GM18508 (cell line): ENCODE measurements at regions not wholly inside any gene's neighbourhood (a gene's known extent, or its start where the extent isn't known, plus 50 kb on each side); places are given as distances from the start of the nearest gene placed in this dataset.

Source experiments
- ATAC-seq: cut with Tn5 transposase; IDR thresholded peaks from one replicate; pipeline ENCODE4 v1.9.1; 2021; ENCODE audit warnings: moderate number of reproducible peaks; ENCODE audit not compliant: insufficient read depth, unreplicated experiment

DNA sequence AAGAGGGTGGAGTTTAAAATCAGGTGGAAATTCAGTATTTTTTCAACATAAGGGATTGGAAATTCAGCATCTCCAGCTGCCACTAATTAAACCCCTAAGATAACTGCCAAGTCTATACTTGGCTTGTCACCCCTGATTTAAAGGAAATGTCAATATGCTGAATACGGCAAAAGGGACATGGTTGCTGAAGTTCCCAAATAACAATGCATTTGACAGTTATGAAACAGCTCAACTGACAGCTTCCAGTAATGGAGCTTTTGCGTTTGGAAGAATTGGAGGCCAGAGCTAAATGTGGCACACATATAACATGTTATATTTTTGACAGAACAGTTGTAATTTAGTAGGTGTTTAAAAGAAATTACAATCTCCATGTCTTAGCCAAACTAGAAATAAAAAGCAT lies 1867.9 kb upstream of the LRRTM1 start:
- no peak for ATAC-seq

DNA sequence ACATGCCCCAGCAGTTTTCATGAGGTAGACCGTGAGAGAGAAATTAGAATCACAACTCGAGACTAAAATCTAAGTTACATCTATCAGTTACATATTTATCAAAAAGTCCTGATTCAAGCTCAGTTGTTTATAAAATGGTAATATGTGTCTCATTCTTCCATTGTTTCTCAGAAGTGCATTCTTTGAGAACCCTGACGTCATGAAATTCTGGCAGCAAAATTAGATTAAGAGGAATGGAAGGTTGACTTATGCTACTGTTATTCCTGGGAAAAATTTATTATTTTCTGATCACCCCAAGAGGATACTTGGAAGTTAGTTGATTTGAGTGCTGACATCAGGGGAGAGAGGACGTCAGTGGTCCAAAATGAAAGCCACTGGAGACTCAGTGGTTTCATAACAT lies 1864.8 kb upstream of the LRRTM1 start:
- ATAC-seq = no peak

DNA sequence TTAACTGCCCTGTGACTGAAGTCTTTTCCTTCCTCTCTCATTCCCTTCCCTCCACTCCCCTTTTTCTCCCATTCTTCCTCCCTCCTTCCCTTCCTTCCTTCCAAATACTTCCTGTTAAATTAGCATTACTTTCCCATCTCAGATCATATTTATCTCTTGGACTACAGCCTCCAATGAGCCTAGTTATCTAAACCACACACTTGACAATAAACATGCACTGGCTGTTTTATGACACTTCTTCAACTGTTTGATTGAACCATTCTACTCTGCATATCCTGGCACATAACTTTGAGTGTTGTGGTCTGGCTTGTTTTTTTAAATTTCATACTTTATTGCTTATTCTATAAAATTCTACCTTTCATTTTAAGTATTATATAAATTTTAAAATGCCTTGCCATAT lies 1860.8 kb upstream of the LRRTM1 start:
- ATAC-seq = no peak

DNA sequence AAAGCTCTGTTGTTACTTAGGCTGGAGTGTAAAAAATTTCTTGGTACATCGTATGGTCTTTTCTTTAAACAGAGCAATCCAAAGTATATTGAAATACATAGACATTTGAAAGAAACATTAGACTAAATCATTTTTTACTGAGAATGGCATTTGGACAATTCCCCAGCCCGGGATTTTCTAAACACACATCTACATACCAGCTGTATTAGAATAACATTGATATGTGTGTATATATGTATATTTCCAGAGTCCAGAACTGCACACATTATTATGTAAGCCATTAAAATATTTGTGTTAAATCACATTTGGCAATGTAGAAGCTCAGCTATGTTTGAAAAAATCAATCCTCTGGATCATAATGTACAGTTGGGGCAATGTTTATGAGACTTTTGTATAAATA lies 1853.6 kb upstream of the LRRTM1 start:
- ATAC-seq = no peak

DNA sequence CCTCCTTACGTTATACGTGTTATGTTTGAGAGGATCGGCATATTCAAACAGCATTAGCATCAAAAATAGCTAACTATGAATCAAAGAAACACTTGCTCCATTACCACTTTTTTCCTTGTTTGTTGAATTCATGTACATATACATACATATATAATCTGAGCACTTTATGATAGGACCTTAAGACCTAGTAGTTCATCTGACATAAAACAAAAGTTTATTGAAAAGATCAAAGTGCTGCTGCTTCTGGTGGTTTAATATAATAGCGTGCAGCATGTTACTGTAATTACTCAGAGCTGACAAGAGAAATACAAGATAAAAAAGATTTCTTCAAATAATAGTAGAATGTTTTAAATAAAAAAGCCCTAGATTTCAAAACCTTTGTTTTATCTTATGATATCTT lies 1850.9 kb upstream of the LRRTM1 start:
- no peak for ATAC-seq

DNA sequence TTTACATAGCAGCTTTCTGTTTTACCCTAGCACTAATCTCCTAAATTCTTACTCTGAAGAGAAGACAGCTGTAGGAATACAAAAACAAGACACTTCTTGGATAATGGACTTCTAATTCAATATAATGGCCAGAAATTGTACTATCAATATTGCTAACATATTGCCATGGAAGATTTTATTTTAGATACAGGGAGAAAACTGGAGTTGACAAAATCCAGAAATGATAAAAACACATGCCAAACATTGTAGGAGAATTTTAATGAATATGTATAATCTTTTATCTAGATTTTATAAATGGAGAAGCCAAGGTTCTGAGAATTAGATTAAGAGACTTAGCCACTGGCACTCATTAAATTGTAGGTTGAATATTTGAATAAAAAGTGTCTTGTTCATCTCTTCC lies 1838.8 kb upstream of the LRRTM1 start:
- ATAC-seq = no peak

DNA sequence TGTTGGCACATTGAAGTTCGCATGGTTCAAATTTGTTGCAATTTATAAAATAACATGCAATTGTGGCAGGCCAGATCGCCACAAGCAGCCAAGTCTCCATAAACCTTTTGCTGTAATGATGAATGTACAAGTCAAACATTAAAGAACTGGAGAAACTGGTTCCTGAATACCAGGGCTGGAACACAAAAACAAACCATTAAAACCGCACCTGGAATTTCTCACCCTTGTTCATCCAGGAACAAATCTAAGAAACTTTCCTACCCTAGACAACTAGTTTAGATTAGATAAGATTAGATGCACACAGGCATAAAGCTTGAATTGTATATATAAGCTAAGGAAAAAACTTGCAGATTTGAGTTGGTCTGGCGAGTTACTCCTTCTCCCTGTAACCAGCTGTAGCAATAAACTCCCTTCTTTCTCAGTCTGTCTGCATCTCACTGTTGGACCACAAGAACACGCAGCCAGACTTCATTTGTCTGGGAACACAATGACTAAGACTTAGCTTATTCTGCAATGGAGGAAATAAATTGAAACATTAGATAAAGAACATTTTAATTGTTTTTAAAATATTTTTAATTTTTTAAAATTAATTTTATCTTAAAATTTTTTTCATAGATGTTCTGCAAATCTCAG lies 1835.5 kb upstream of the LRRTM1 start:
- ATAC-seq = no peak

DNA sequence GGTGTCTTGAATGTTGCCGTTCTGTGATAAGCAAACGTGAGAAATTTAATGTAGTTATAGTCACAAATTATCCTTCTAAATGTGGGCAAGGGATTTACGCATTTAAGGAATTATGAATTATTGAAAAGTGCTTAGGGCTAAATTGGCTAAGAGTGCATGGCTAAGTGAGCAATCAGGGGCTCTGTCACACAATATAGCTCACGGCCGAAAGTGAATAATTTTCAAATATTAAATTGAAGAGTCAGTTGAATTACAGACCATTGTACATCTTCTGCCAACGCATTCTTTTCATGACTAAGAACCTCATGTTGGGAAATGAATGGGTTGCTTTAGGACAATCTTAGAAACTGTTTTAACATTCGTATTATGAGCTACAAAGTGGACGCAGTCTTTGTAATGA lies 1832.9 kb upstream of the LRRTM1 start:
- ATAC-seq = no peak

DNA sequence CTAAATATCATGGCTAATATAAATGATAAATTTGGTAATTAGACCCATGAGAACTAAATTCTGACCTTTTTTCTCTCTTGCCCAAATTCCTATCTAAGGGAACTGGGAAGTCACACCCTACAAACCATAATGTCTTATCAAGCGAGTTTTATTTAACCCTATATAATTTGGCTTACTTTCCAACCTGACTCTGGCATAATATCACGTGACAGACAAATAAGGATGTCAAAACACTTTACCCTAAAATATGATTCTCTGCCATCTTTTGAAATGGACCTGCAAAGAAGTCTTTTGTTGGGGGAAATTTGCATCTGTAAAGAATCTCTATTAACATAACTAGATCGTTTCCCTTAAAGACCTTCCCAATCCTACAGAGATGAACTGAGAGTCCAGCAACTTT lies 1823.5 kb upstream of the LRRTM1 start:
- no peak for ATAC-seq

DNA sequence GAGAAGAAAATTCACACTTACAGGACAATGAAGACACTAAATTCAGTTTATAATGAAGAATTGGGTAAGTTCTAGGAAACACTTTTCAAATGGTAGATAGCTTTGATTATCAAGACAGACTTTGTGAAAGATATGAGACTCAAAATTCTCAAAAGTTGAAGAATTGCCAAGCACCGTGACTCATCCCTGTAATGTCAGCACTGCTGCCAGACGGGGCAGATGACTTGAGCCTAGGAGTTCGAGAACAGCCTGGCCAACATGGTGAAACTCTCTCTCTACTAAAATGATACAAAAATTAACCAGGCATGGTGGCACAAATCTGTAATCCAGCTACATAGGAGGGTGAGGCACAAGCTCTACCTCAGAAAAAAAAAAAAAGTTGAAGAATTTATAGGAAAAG lies 1820.1 kb upstream of the LRRTM1 start:
- ATAC-seq = no peak

DNA sequence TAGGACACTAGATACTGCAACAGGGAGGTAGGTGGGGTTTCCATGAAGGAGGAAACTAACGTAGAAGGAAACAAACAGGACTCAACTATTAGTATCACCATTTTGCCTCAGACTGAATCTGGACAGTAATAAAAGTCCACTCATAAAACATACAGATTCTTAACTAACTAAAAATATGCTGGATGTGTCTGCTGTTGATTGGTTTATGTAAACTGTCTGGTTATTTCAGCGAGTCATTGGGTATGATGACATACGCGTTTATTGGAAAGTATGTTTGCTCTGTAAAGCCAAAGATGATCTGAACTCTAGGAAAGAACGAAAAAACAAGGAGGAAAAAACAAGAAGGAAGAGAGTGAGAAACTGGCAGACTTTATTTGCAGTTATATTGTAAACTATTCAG lies 1816.1 kb upstream of the LRRTM1 start:
- no peak for ATAC-seq

DNA sequence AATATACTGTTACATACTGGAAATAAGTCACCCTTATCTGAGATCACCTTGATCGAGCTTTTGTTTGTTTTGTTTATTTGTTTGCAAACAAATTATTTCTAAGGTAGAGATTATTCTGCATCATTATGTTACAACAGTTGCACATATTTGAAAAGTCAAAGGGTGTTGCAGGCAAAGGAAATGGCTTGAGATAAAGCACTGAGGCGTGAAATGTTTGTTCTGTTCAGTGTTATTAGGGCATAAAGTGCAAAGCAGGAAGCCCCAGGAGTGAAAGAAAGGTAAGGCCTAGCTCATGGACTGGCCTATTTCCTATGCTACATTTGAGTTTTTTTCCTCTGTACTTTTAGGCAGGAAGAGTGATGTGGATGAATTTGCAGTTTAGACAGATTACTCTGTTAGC lies 1815.6 kb upstream of the LRRTM1 start:
- ATAC-seq = no peak

DNA sequence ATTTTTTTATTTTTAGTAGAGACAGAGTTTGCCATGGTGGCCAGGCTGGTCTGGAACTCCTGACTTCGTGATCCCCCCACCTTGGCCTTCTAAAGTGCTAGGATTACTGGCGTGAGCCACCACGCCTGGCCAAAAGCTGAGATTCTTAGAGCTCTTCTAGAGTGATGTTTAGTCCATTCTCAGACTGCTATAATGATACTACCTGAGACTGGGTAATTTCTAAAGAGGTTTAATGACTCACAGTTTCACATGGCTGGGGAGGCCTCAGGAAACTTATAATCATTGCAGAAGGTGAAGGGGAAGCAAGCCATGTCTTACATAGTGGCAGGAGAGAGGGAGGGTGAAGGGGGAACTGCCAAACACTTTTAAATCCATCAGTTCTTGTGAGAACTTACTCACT lies 1804.9 kb upstream of the LRRTM1 start:
- no peak for ATAC-seq

DNA sequence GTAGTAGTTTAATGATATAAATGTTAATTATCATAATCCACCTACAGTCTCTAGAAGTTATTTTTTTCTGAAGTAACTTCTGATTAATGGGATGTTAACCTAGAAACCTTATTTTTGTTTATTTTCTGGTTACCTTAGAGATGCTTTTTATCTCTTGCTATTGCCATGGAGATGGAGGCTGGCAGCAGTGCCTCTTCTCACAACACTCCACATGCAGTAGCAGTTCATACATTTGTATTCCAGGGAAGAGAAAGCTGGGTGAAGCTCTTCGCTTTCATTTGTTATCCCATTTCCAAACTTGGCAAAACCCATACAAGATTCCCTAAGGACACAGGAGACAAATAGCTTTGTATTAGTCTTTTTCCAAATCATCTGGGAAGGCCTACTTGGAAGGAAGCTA lies 1794.1 kb upstream of the LRRTM1 start:
- no peak for ATAC-seq

DNA sequence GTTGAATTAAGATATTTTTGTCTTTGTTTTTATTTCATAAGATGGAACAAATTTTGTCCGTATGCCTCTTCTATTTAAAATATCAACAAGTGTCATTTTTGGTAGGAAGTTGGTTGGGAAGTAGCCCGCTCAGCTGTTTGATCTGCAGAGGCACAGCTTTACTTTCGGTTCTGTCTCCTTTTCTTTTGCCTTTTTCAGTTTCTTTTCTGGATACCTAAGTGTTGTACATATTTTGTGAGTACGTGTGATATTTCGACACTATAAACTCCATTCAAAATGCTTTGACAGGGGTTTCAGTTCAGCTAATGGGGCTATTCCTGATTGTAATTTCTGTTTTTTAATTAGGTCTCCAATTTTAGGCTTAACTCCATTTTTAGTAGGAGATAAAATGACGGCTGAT lies 1785.0 kb upstream of the LRRTM1 start:
- ATAC-seq = no peak

DNA sequence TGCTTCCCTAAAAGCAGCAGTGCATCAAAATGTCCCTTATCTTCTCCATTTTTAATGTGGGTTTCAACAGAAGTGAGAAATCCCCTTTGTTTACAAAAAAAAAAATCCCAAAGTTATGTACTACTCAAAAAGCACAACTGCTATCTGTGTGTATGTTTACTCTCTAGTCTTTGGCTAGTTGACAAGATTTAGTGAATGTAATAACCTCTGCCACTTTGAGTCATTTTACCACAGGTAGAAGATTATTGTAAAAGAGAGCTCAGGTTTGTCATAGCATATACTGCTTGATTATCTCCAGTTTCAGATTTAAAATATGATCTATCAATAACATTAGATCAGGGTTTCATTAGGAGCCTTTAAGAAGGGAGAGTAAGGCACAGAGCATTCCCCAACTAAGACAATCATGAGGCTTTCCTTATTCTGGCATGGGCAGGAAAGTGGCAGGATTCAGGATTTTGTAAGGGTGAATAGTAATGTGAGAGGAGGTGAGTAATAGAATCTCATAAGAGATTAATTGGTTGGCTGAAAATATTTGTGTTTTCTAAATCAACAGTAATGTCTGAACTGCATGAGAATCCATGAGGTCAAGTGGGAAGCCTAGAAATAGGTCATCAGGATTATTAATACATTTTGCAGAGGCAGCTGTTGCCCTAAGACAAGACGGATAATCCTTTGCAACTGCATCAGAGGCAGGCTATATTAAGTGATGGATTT lies 1780.3 kb upstream of the LRRTM1 start:
- no peak for ATAC-seq

DNA sequence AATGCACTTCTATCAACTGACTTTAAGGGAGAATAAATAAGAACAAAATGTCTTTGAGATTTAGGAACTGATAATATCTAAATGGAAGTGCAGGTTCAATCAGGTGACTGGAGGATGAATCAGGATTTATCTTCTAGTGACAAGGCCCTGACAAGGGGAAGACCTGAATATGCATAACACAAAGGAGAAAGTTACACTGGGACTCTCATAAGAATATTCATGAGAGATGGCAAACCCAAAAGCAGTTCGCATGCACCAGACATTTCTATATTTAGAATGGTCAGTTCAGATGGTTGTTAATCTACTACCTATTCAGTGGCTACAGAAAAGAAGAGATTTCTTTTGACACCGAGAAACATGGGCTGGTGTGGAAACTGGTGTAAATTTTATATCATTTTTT lies 1771.3 kb upstream of the LRRTM1 start:
- no peak for ATAC-seq

DNA sequence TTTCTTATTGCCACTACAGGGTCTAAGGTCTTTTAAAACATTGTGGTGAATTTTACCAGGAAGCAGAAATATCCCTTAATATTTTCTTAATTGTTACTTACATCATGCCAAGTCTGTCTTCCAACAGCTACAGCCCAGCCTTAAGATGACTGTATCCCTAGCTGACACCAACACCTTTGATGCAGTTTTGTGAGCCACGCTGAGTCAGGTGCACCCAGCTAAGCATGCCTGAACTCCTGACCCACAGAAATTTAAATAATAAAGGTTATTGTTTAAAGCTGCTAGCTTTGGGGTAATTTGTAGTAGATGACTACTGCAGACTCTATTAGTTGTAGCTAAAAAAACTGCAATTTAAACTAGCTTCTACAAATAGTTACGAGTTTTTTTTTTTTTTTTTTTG lies 1757.9 kb upstream of the LRRTM1 start:
- ATAC-seq = no peak

DNA sequence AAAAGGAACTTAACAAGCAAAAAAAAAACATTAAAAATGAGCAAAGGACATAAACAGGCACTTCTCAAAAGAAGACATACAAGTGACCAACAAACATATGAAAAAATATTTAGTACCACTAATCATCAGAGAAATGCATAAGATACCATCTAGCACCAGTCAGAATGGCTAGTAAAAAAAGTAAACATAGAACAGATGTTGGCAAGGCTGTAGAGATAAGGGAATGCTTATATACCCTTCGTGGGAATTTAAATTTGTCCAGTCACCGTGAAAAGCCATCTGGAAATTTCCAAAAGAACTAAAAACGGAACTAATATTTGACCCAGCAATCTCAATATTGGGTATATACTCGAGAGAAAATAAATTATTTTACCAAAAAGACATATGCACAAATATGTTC lies 1751.3 kb upstream of the LRRTM1 start:
- ATAC-seq = no peak

DNA sequence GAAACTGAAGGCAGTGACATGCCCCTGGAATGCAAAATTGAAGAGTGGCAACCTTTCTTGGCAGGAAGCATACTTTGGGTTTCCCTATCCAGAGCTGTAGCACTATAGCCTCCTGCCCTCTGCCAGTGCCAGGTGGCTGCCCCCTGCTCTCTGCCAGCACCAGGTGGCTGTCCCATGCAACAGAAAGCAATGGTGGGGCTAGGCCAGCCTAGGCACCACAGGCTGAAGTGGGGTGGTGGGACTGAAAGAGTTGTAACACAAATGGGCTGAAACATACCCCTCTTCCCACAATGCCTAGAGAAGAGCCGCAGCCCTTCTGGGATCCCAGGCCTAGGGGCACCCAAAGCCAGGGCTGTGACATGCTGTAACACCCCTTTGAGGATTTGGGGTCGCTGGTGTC lies 1739.3 kb upstream of the LRRTM1 start:
- ATAC-seq = no peak

DNA sequence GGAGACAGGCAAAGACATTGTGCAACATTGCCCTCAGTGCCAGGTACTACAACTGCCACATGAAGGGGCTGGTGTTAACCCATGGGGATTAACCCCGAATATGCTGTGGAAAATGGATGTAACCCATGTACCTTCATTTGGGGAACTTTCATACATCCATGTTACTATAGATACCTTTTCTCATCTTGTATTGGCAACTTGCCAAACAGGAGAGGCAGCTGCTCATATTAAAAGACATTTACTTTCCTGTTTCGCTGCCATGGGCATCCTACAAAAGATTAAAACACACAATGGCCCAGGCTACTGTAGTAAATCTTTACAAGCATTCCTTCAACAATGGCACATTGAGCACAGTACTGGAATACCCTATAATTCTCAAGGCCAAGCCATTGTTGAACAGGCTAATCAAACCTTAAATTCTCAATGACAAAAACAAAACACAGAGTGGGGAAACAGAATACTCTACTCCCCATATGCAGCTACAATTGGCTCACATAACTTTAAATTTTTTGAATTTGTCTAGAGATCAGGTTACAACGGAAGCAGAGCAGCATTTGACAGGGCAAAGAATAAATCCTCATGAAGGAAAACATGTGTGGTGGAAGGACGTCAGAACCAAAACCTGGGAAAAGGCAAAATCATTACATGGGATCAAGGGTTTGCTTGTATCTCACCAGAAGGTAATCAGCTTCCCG lies 1723.5 kb upstream of the LRRTM1 start:
- no peak for ATAC-seq

DNA sequence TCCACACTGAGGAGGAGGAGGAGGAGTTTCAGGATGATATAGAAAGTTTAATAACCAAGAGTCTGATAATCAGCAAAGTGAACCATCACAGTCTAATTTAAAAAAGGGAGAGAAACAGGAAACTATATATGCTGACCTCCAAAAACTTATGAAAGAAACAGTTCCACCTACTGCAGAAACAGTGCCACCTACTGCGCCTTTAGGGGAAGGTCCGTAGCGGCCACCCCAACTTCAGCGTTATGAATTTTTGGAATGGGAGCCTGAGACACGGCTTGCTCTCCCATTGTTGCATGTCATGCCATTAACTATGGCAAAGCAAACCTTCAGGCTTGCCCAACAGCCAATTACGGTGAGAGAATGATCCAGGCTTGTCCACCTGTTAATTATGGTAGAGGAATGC lies 1719.2 kb upstream of the LRRTM1 start:
- ATAC-seq = no peak
